ENCODE measurements at regions not wholly inside any gene's neighbourhood (a gene's known extent, or its start where the extent isn't known, plus 50 kb on each side); places are given as distances from the start of the nearest gene placed in this dataset.

- no peak for DNase-seq
Observed at GRCh38 chr6:66860328-66860727, 1153.3 kb upstream of the EYS start.

DNA sequence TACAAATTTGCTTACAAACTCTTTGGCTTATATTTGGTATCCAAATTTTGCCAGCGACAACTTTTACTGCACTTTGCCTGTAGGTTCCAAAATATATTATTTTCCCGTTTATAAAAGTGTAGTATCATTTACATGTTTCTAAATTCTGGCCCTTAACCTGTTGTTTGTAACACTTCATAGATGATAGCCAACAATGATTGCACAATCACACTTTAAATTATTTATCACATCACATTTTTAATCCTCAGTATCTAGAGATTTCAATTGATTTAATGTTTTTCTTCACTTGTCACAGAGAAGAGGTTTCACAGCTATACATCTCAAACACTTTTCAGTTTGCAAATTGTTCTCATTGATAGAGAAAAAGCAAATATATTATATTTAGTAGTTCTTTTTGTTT is 1151.2 kb upstream of the EYS start:
- DNase-seq, result no peak

DNA sequence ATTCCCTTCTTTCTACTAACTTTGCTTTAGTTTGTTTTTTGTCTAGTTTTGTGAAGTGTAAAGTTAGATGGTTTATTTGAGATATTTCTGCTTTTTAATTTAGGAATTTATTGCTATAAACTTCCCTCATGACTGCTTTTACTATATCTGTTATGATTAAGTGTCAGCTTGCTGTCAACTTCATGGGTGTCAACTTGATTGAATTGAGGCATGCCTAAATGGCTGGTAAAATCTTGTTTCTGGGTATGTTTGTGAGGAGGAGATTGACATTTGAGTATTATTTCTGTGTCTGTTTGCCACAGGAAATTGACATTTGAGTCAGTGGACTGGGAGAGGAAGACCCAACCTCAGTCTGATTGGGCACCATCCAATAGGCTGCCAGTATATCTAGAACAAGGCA is 1147.0 kb upstream of the EYS start:
- no peak for DNase-seq

DNA sequence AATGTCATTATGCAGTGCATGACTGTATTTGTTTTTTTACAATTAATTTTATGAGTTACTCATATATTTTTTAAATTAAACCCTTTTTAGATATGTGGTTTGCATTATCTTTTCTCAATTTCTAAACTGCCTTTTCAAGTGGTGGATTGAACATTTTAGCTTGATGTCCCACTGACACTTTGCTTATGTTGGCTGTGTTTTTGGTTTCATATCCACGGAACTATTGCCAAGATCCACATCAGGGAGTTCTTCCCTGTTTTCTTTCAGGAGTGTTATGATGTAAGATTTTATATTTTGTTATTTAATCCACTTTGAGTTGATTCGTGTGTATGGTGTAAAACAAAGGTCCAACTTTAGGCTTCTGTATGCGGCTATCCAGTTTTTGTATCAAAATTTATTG is 1144.9 kb upstream of the EYS start:
- DNase-seq, result no peak

- no peak for DNase-seq
Observed at GRCh38 chr6:66849843-66850242, 1142.8 kb upstream of the EYS start.

DNA sequence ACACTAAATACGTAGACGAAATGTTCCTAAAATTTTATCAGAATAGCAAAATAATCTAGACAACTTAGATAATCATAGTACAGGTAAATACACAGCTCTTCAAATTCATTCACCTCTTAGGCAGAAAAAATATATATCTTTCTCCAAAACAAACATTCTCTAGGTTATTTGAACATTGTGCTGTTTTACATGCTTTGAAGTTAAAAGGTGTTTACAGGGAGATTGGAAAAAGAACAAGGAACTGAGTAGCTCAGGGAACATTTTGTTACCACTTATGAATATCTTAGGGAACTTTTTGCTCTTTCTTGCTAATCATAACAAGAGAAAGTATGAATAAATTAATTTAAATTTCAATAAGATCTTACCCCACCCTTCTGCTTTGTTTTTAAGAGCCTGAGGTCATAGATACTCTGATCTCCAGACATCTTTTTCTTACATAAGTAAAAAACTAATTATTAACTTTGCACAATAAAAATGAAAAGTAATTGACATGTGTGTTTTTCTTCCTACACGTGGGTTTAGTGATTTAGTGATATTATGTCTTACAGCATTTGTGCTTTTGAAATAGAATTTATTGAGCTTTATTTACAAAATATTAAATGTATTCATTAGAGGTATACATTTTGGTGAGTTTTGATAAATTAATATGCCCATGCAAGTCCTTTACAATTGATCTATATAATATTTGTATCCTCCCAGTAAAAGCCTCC is 1141.4 kb upstream of the EYS start:
- DNase-seq, result no peak

- no peak for DNase-seq
Observed at GRCh38 chr6:66838764-66839163, 1131.7 kb upstream of the EYS start.

DNA sequence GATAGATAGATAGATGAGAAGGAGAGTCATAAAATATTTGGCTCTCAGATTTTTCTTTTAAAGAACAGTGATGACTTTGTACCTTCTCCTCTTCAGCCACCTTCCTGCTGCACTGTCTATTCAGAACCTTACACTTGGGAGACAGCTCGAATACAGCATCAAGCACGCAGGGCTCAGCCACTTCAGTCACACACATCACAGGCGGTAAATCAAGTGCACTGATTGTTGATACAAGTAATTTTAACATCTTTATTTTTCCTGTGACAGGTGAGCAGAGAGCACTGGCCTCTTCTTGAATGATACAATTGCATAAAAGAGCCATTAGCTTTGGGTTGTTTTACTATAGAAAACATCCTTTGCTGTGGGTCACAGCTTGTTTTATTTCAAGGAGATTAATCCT is 1118.5 kb upstream of the EYS start:
- DNase-seq, result peak; percentile 8

- no peak for DNase-seq
Observed at GRCh38 chr6:66814156-66814555, 1107.1 kb upstream of the EYS start.

- no peak for DNase-seq
Observed at GRCh38 chr6:66808771-66809170, 1101.7 kb upstream of the EYS start.

DNA sequence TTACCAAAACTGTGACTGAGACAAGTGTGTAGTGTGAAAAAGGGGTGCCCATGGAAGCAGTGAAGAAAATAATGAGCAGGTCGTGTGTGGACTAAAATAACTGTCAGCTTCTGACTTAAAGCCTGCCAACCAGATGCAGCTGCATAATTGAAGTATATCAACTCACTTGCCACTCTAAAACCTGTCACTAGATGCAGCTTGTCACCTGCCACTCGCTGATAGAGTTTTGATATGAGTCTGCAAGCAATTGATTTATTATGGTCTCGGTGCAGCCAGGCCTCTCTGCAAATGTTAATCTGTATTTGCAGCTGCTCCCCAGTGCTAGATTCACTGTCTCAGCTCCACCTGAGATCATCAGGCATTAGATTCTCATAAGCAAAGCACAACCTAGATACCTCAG is 1090.0 kb upstream of the EYS start:
- peak; percentile 12 for DNase-seq

DNA sequence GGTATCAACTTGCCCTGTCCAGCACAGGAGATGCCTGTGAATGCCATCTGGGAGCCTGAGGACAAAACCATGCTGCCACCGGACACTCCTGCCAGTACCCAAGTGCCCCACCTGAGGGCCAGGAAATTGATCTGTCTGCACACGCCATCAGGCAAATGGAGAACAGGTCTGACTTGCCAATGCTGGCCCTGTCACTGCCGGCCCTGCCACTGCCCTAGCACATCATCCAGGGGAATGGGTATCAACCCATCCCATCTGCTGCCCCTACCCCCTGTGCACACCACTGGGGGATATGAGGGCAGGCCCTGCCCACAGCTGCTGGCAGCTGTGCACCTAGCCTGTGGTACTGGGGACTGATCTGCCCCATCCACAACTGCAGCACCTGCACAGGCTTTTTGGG is 1081.6 kb upstream of the EYS start:
- no peak for DNase-seq

DNA sequence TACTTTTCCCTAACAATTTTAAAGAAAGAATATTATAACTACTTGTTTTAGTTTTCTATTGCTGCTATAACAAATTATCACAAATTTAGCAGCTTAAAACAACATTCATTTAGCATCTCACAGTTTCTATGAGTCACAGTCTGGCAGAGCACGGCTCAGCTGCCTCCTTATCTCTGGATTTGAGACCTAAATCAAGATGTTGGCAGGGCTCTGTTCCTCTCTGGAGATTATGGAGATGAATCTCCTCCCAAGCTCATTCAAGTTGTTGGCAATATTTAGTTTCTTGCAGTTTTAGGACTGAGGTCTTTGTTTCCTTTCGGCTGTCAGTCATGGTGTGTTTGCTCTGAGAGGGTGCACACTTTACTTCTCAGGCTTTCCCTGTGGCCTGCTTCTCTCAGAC is 1065.8 kb upstream of the EYS start:
- no peak for DNase-seq

DNA sequence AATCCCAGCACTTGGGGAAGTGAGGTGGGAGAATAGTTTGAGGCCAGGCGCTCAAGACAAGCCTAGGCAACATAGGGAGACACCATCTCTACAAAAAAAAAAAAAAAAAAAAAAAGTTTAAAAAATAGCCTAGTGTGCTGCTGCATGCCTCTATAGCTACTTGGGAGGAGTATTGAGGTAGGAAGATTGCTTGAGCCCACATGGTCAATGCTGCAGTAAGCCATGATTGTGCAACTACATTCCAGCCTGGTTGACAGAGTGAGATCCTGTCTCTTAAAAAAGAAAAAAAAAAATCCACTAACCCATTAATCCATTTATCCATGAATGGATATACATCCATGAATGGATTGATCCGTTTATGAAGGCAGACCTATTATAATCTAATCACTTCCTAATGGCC is 1064.6 kb upstream of the EYS start:
- DNase-seq, result no peak

GRCh38 chr6:66751630-66752029 is 1044.6 kb upstream of the EYS start:
- DNase-seq, result no peak

GRCh38 chr6:66740346-66740745 is 1033.3 kb upstream of the EYS start:
- DNase-seq, result peak; percentile 33

- peak; percentile 13 for DNase-seq
Observed at GRCh38 chr6:66735106-66735890, 1028.3 kb upstream of the EYS start.

DNA sequence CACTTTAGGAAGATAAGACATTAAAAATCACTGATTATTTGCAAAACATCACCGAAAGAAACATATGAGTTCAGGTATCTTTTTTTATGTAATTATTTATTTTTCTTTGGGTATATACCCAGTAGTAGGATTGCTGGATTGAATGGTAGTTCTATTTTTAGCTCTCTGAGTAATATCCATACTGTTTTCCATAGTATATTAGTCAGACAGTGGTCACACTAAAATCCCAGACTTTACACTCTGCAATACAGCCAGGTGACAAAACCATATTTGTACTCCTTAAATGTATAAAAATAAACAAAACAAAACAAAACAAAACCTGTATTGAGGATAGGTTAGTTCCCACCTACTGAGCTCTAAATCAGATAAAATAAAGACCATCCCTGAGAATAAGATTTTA is 1024.3 kb upstream of the EYS start:
- no peak for DNase-seq

DNA sequence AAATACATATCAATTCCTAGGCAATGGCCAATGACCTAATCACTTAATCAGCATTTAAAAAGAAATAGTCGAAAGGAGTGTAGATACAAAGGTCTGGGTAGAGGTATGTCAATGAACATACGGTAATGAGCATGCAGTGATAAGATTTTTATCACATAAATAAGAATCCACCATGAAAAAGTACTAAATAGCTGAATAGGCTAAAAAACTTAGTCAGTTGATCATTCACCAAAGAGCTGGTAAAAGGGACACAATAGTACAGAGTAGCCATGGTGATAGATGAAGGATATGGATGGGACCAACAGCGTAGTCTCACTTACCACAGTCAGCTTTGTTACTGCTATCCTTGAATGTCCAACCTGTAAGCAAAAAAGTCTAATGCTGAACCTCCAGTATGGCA is 1018.6 kb upstream of the EYS start:
- DNase-seq, result no peak

- DNase-seq, result no peak
Observed at GRCh38 chr6:66717801-66718200, 1010.8 kb upstream of the EYS start.

DNA sequence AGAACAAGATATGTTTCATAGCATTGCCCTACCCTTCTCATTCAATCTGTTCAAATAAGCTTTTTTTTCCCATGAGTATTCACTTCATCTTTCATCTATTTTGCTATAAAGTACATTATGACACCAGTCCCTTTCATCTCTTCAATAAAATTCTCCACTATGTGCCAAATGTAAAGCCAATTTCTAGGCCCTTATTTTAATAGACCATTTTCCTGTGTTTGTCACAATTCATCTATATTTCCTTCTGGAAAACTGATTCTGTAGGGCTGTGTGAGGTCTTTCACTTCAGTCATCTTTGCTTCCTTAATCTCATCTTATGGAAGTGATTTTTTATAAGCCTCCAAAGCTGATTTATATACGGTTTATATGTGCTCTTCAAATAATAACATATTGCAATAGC is 992.4 kb upstream of the EYS start:
- DNase-seq, result no peak

DNA sequence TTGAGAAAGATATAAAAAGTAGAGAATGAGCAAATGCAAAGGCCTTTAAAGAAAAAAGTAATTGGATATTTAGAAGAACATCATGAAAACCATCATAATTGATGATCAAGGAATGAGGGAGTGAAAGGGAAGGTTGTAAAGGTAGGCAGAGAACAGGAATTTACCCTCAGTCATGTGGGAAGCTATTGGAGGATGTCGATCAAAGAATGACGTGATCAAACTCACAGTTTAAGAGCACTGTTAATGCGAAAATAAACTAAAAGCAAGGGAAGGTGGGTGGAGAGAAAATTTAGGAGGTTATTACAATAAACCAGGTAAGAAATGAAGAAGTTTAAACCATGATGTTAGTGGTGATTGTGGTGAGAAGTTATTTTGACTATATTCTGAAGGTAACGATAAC is 982.6 kb upstream of the EYS start:
- no peak for DNase-seq

- DNase-seq, result no peak
Observed at GRCh38 chr6:66687611-66688140, 980.6 kb upstream of the EYS start.

- no peak for DNase-seq
Observed at GRCh38 chr6:66675906-66676305, 968.9 kb upstream of the EYS start.

DNA sequence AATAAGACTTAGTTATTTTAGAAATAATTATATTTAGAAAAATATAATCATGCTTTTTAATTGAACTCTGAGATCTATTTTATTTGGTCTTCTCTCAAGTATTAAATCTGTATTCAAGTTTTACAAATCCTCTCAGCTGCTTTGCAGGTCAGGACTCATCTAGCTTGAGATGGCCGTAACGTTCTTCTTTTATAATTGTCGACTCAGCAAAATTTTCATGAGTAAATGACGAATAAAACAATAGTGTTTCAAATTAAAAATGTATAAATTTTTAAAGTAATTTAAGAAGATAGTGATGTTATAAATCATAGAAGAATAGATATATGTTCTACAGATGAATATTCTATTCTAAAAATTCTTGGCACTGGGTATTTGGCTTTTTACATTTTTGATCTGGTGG is 957.1 kb upstream of the EYS start:
- DNase-seq, result no peak

Data from DMS53 (cell line).